ENCODE measurements at regions not wholly inside any gene's neighbourhood (a gene's known extent, or its start where the extent isn't known, plus 50 kb on each side); places are given as distances from the start of the nearest gene placed in this dataset.
"Not testable (repeated sequence)": the region's sequence is repeated elsewhere in the genome, so short reads cannot be mapped to it uniquely, and the experiment has no call there.

- no peak for DNase-seq
Observed at GRCh38 chr15:59894835-59895234, 109.3 kb upstream of the FOXB1 start.

GRCh38 chr15:59892985-59893384 lies 111.1 kb upstream of the FOXB1 start:
- no peak for DNase-seq

GRCh38 chr15:59887870-59888269 lies 116.2 kb upstream of the FOXB1 start:
- not testable (repeated sequence) for DNase-seq

DNA sequence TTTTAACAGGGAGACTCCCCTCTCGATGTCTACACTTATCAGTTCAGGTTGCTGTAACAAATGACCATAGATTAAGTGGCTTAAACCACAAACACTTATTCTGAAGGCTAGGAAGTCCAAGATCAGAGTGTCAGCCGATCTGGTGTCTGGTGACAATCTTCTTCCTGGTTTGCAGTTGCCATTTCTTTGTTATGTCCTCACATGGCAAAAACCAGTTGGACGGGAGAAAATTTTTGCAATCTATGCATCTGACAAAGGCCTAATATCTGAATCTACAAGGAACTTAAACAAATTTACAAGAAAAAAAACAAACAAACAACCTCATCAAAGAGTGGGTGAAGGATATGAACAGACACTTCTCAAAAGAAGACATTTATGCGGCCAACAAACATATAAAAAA lies 116.9 kb upstream of the FOXB1 start:
- DNase-seq: no peak

DNA sequence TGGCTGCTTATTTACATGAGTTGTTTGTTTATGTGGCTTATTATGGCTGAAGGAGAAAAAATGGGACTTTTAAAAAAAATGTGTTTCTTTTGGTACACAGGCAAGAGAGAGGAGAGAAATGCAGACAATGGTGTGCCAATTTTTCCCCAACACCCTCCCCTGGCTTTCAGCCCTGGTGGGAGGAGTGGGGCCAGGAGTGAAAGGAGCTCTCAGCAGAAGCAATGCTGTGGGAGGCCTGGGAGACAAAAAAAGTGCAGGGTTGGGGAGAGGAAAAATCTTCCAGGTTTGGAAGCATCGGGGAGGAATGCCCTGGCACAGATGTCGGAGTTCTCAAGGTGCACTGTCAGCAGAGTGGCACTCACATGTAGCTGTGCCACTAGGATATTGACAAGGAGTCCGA lies 117.7 kb upstream of the FOXB1 start:
- DNase-seq: no peak

GRCh38 chr15:59885832-59886231 lies 118.3 kb upstream of the FOXB1 start:
- peak in 1 of 2 experiments; percentile 10 for DNase-seq

DNA sequence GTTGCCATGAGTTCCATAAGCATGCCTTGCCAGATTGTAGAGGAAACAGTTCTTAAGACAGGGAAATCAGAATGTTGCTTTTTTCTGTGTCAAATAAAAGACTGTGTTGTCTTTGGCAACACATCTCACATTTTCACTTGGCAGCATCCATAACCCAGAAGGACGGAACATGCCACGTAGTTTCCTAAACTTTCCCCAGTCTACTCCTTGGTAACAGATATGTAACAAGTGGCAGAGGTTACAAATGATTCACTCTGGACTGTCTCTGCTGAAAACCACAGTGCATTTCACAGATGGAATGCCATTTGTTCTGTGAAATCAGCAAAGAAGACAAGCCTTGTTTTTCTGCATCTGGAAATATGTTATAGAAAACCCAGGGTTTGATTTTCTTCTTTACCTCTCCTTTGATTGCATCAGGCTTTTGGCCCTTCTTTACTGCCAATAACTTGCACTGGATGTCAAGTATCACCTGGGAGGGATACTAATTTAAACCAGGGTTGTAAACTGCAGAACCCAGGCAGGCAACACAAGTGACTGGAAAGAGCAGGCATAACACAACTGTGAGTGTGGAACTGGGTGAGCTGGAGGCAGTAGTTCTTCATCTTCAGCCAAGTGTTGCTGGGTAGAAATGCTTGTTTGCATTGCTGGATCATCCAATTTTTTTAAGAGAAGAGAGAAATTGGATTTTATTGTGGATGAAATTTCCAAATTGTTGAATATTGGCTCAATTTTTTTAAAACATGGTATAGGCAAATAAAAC lies 124.4 kb upstream of the FOXB1 start:
- no peak for DNase-seq

DNA sequence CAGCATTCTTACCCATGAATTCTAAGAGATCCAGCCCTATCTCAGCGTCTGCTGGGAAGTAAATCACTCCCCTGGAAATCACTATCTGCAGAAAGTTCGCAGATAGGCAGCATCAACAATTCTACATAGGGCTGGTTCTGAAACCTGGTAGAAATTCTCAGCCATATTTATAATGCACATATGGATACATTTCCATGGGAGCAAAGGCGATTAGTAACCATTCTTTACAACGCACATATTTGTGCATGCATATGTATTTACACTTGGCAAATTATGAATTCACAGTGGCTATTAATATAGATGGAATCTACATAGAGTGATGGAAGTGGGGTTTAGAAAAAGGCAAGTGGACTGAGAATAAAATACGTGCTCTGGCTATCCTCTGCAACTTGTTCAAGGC lies 128.0 kb upstream of the FOXB1 start:
- DNase-seq: no peak

DNA sequence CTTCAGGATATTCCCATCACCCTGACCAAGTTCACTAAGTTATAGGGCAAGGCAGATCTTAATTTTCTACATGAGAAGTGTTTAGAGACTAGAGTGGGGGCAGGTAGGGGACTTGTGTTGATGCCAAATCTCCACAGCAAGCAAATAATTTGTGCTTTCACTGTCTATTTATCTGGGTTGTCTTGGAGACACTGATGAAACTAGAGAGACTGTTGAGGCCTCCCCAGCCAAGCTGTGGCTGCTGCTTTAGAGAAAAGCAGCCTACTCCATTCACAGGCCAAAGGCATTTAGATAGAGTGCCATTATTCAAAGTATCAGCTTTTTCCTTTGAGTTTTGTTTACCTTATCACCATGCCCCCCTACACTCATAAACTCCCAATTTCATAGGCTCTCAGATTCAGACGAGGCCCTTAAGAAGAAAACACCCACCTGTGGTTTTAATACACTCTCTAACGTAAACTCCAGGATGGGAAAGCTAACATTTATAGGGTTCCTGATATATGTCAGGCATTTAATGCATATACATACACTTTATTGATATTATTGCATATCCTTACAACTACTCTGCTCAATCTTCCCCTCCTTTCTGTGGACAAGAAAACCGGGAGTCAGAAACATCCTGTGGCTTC lies 130.4 kb upstream of the FOXB1 start:
- DNase-seq: no peak

DNA sequence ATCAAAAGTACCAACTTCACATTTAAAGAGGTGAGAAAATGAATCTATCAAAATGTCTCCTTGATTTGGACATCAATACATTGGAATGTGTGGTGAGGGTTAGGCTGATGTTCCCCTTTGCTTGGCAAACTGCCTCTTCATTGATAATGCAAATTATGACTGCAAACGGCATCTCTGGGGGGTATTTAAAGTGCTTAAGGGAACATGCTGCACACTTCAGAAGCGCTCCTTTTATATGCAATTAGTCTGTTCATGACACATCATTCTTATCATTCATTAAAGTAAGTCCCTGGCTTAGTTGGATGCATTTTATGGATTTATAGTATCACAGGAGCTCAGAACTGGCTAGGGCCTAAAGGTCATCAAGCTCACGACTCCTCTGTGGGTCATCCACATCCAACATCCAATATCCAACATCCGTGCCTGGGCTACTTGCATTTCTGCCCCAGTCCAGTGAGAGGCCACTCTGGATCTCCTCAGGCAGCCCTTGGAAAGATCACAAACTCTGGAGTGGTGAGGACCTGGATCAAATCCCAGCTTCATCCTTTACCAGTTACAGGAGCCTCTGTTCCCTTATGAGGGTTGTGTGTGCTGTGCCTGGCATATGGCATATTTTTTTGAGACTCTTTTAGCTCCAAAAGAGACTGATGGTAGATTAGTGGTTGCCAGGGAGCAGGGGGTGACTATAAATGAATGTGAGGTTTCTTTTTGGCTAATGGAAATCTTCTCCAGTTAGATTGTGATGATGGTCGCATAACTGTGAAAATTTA lies 136.8 kb upstream of the FOXB1 start:
- no peak for DNase-seq

GRCh38 chr15:59866642-59867041 lies 137.5 kb upstream of the FOXB1 start:
- no peak for DNase-seq

- DNase-seq: no peak
Observed at GRCh38 chr15:59862191-59863155, 141.6 kb upstream of the FOXB1 start.

- no peak for DNase-seq
Observed at GRCh38 chr15:59847968-59848367, 156.1 kb upstream of the FOXB1 start.

DNA sequence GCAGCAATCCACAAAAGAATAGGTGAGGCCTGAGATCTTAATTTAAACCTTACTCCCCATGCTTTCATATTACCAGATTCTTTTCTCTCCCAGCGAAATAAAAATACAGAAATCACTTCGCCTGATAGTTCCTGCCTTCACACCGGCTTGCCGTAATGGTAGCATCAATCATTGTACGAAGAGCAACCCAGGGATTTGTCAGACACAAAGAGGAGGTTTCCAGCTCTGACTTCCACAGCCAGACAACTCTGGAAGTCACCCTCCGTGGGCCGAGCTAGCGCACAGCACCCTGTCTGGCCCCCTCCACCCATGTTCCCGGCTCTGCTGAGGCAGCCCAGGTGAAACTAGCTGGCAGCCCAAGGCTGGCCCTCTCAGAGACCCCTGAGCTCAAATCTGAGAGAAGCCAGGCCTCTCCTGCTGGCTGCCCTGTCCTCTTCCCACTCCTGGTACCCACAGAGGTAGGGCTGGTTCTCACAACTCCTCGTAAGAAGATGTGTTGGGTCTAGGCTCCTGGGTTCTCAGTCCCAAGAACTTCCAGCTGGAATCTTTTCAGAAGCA lies 156.9 kb upstream of the BNIP2 start:
- no peak for DNase-seq

GRCh38 chr15:59843609-59844008 lies 154.5 kb upstream of the BNIP2 start:
- no peak for DNase-seq

- DNase-seq: no peak
Observed at GRCh38 chr15:59841036-59841435, 151.9 kb upstream of the BNIP2 start.

GRCh38 chr15:59839906-59840305 lies 150.8 kb upstream of the BNIP2 start:
- no peak for DNase-seq

GRCh38 chr15:59838900-59839299 lies 149.8 kb upstream of the BNIP2 start:
- no peak for DNase-seq

GRCh38 chr15:59835776-59836175 lies 146.7 kb upstream of the BNIP2 start:
- DNase-seq: no peak

DNA sequence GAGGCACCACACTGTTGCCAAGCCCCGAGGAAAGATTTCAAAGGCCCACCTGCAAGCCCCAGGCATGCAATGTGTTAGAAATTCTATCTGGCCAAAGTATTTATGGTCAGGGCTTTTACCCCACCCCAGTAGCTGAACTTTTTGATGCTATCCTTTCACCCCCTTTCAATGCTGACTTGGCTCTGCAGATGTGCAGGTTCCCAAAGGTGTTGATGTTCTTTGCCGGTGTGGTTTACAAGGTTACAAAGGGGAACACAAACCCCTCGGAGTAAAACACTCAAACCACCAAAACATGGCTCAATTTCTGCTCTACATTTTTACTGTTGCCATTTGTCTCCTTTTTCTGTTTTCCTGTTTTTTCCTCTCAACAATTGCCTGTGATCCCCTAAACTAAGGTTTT lies 145.4 kb upstream of the BNIP2 start:
- no peak for DNase-seq

DNA sequence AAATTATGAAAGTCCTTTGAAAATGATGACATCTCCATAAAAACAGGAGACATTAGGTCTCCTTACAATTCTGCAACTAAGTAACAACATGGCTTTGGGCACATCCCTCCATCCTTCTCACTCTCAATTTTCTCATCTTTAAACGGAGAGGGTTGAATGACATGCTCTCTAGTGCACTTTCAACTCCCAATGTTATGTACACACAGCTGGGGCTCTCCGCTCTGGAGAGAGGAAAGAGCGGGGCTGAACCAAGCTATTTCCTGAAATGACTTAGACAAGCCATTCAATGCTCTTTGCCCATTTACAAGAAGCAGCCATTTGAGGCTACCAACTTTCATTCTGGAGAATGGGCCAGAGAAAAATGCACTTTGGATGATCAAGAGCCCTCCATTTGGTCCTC lies 144.2 kb upstream of the BNIP2 start:
- peak in 1 of 2 experiments; percentile 17 for DNase-seq

DNA sequence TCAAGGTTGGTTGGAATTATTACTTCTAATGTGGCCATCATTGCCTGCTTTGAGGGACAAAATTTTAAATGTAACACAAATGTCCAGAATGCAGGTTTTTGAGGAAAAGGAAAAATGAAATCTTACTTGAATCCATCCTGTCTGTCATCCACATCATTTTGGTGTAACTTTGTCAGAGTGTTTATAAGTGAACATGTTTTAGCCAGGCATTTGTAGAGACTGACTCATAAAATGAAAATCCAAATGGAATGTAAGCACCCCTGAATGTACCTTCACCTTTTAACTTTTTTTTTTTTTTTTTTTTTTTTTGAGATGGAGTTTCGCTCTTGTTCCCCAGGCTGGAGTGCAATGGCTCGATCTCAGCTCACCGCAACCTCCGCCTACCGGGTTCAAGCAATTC lies 141.8 kb upstream of the BNIP2 start:
- DNase-seq: no peak

Data from SHP77 (cell line).